ENCODE measurements at regions not wholly inside any gene's neighbourhood (a gene's known extent, or its start where the extent isn't known, plus 50 kb on each side); places are given as distances from the start of the nearest gene placed in this dataset.

- TF ChIP-seq CTCF (IDR thresholded peaks at IDR 0.05; ENCODE audit: insufficient read depth, low read length, poor library complexity, severe bottlenecking) (no peak), EZH2phosphoT487 (conservative IDR thresholded peaks at IDR 0.05; ENCODE audit: low read length) (no peak)
Measured at GRCh38 chr4:147421456-147421855, 59.4 kb upstream of the EDNRA start.

All from SU-DHL-6 (cell line).